ENCODE measurements at regions not wholly inside any gene's neighbourhood (a gene's known extent, or its start where the extent isn't known, plus 50 kb on each side); places are given as distances from the start of the nearest gene placed in this dataset.

GRCh38 chr2:37753758-37754157 is 82.3 kb upstream of the CDC42EP3 start:
- no peak for TF ChIP-seq CTCF (IDR thresholded peaks at IDR 0.05)
- no peak for TF ChIP-seq POLR2A (IDR thresholded peaks at IDR 0.05)

Measured in vagina (tissue), 2 donors.